NCI-H82 treated with DMSO at 0.1 percent for 48 hours (cell line): ENCODE measurements at regions not wholly inside any gene's neighbourhood (a gene's known extent, or its start where the extent isn't known, plus 50 kb on each side); places are given as distances from the start of the nearest gene placed in this dataset.
"Not testable (repeated sequence)": the region's sequence is repeated elsewhere in the genome, so short reads cannot be mapped to it uniquely, and the experiment has no call there.

Source experiments
- DNase-seq: peaks from one replicate; lab custom pipeline; 2025; ENCODE audit not compliant: unreplicated experiment; lab: John Stamatoyannopoulos, UW

DNA sequence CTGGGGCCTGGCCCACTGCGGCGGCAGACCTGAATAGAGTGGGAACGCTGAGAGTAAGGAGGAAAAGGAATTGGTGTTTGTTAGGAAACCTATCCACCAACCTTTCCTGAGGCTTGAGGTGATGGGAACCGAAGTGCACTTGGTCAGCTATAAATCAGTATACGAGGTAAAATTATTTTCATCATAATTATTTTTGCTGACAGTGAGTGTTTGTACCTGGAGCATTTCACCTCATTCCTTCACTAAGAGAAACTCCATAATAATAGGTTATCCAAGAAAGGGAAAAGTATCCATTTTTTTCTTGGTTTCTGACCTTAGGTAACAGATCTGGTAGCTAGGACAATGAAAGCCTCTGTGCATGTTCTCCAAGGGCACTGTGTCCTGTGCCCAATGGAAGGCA, 138.6 kb upstream of the RGPD4 start:
- no peak for DNase-seq

- no peak for DNase-seq
Measured at GRCh38 chr2:107693604-107694003, 133.1 kb upstream of the RGPD4 start.

GRCh38 chr2:107694667-107695066, 132.0 kb upstream of the RGPD4 start:
- no peak for DNase-seq

DNA sequence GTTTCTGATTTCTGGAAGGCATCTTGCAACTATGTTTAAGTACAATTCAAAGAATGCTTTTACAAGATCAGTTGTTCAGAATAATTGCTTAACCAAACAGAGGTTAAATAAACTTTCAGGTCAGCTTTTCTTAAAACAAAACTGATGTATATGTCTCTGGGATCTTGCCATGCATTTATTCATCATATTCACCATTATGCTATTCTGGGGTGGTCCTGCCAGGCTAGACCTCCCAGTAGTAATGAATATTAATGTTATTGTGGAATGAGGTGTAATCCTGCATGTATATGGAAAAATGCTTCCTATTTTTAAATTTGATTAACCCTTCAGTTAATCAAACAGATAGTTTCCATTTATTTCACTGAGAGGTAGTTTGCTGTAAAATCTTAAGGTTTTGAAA, 129.3 kb upstream of the RGPD4 start:
- no peak for DNase-seq

DNA sequence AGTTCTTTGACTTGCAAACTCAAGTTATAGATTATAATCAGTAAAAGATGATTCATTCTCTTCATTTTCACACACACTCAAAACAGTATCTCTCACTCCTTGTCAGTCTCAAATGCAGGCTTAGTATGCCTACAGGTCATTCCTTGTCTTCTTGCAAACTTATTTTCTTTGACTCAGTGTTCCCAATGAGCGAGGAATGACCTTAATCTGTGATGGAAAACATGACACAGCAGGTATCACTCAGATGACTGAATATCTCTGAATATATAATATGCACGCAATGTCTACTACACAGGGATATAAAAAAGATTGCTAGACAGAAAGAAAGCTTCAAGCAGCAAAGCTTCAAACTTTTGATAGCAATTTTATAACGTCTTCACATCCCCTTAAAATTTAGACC, 127.8 kb upstream of the RGPD4 start:
- no peak for DNase-seq

DNA sequence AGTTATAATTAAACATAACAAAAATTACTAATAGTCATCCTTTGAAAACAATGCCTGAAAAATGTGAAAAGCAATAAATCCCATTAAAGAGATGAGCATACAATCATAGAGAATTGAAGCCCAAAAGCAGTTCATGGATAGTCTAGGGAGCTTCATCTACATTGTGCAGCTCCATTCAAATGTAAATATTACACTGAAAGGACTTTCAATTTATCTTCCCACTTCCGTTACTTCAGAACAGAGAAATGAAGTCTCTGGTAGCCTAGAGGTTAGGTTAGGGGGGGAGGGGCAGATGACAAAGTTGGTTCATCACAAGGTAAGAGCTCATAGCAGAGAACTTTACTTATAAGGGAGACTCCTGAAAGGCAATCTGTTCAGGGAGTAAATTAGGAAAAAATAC, 126.6 kb upstream of the RGPD4 start:
- DNase-seq, result no peak

GRCh38 chr2:107711941-107712340, 114.8 kb upstream of the RGPD4 start:
- DNase-seq, result no peak

DNA sequence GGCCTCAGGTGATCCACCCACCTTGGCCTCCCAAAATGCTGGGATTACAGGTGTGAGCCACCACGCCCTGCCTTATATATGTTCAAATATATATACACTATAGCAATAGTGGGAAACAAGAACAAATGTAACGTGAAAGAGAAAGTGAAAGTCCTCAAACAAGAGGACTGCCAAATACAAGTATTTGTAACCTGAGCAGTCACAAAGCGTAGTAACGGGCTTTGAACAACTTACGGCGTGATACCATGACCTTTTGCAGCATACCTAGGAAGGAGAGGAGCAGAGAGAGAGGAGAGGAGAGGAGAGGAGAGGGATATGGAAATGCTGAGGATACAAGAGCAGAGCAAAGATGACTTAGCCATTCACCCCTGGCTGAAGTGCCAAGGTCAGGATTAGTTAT, 113.8 kb upstream of the RGPD4 start:
- no peak for DNase-seq

GRCh38 chr2:107717661-107718060, 109.0 kb upstream of the RGPD4 start:
- no peak for DNase-seq

DNA sequence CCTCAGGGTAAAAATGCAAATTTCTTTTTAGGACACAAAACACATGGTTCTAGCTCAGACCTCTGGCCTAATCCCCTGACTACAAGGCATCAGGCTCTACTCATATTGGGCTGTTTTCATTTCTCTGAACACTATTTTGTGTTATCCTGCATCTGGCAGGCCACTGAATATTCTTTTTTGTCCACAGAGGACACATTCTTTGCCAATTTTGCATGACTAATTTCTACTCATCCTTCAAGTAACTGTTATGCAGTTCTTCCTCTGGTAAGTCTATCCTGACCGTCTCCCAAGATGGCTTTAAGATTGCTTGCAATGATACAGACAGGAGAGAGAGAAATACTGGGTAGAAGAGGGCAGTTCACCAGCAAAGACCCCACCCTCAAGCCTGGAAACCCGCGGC, 107.6 kb upstream of the RGPD4 start:
- DNase-seq, result no peak

DNA sequence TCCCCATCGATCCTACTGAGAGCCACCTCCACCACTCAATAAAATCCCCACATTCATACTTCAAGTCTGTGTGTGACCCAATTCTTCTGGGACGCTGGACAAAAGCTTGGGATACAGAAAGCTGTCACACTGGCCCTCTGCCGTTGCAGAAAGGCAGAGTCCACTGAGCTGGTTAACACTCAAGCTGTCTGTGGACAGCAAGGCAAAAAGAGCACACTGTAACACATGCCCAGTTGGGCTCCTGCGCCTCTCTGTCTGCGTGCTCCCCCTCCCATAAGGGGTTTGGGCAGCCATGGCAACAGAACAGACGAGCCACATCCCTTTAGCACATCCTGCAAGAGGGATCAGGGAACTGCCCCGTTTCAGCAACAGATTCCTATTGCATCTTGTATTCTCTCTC, 106.9 kb upstream of the RGPD4 start:
- DNase-seq, result no peak

GRCh38 chr2:107721178-107721577, 105.5 kb upstream of the RGPD4 start:
- no peak for DNase-seq

- no peak for DNase-seq
Measured at GRCh38 chr2:107721586-107721985, 105.1 kb upstream of the RGPD4 start.

GRCh38 chr2:107725824-107726223, 100.9 kb upstream of the RGPD4 start:
- not testable (repeated sequence) for DNase-seq

DNA sequence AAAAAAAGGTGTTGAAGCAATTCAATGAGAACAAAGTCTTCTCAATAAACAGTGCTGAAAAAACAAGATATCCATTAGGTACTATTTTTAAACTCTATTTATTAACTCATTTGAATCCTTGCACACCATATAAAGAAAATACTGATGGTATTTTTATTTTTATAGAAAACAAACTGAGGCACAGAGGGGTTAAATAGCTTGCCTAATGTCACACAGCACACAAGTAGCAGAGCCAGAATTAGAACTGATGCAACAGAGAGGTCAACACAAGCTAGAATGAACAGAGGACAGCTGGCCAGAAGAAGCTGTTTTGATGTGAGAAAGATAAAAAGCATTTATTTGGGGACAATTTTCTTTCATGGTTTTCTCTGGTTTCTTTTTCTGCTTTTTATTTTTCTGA, 99.4 kb upstream of the RGPD4 start:
- no peak for DNase-seq

GRCh38 chr2:107728586-107728985, 98.1 kb upstream of the RGPD4 start:
- DNase-seq, result no peak

DNA sequence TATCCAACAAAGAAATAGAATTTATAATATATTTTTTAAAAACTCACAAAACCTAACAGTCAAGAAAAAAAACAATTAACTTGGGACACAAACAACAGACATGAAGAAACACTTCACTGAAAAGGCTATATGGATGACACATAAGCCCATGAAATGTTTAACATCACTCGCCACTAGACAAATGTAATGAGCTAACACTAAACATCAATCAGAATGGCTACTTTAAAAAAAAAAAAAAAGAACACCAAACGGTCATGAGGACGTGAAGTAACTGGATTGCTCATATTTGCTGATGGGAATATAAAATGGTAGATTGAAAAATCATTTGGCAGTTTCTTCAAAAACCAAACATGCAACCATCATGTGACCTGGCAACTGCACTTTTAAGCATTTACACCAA, 97.3 kb upstream of the RGPD4 start:
- no peak for DNase-seq

DNA sequence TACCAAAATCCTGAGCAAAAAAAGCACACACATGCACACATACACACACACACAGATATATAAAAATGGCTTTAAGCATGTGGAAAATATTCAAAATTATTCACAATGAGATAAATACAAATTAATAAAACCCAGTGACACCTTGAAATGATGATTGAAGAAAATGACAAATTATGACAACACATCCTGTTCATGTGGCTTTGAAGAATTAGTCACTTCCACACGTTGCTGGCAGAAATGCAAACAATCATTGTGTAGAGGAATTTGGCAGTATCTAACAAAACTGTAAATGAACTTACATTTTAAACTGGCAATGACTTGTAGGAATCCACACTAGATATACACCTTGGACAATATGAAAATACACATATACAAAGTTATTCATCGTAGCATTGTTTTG, 95.8 kb upstream of the RGPD4 start:
- no peak for DNase-seq

GRCh38 chr2:107731435-107731834, 95.3 kb upstream of the RGPD4 start:
- no peak for DNase-seq

DNA sequence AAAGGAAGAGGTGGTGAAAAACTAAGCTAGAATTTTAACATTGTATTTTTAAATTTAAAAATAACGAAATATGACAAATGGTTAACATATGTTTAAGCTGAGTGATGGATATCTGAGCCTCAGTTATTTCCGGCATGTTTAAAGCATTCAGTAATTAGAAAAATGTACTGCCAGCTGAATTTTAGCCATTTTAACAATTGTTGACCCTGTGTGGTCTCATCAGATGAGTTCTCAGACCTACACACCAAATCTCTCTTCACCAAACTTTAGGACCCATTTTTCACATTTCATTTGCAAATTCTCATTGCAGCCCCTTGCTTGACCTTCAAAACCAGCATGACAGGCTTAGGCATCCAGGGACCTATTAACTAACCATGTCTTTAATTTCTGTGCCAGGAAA, 91.5 kb upstream of the RGPD4 start:
- DNase-seq, result no peak

- no peak for DNase-seq
Measured at GRCh38 chr2:107737756-107738155, 88.9 kb upstream of the RGPD4 start.

DNA sequence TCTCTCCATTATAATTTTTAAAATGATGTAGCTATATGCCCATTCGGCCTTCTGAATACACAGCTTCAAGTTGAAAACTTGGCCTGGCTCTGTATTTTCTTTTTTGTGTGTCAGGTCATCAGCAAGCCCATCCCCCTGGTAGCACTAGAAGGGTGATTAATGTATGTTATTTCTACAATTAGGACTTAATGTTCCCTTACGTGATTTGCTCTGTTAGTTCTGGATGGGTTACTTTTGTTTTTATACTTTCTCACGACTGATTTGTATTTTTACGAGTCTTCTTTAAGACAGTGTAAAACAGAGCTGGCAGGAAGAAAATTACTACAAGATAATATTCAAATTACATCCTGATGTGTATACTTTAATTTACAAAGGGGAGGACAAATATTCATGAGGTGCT, 88.4 kb upstream of the RGPD4 start:
- DNase-seq, result no peak

DNA sequence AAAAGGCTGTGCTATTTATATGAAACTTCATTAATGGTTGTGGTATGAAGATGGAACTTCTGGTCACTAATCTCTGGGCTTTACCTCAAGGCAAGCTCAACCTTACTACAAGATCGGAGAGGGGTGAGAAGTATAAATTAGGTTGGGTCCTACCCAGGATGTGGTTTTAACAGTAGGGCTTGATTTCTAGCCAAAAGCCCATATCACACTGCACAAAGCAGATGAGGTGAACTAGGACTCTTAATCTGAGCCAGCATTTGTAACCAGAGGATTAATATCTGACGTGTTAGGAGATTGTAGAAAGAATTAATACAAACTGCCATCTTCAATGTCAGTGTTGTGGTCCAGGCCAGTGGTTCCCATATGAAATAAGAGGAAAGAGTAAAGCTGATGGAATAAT, 86.4 kb upstream of the RGPD4 start:
- DNase-seq, result no peak

DNA sequence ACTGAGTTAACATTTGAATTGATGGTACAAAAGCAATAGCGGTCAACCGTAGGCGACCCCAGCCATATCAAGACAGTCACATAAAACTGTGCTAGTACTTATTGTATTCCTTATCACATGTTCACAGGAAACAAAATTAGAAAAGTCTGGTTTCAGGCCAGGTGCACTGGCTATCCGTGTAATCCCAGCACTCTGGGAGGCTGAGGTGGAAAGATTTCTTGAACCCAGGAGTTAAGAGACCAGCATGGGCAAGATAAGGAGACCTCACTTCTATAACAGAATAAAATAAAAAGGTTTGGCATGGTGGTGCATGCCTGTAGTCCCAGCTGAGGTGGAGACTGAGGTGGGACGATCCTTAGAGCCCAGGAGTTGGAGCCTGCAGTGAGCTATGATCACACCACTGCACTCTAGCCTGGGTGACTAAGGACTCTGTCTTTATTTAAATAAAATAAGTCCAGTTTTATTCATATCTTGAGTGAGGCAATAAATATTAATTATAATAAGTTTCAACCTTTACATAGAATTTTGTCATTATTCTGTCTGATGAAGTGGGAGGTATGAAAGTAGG, 84.1 kb upstream of the RGPD4 start:
- DNase-seq, result no peak
